GM19238 (cell line): ENCODE measurements at regions not wholly inside any gene's neighbourhood (a gene's known extent, or its start where the extent isn't known, plus 50 kb on each side); places are given as distances from the start of the nearest gene placed in this dataset.
"Not testable (repeated sequence)": the region's sequence is repeated elsewhere in the genome, so short reads cannot be mapped to it uniquely, and the experiment has no call there.

Experiments
- DNase-seq: peaks from one replicate; pipeline ENCODE4 v3.0.0; 2011; ENCODE audit warnings: low spot score; ENCODE audit not compliant: insufficient read length

GRCh38 chr3:75582536-75582935 lies 81.6 kb upstream of the FRG2C start:
- DNase-seq, result not testable (repeated sequence)

GRCh38 chr3:75583116-75583515 lies 81.0 kb upstream of the FRG2C start:
- DNase-seq, result not testable (repeated sequence)

GRCh38 chr3:75587695-75588094 lies 76.4 kb upstream of the FRG2C start:
- DNase-seq, result not testable (repeated sequence)

- DNase-seq, result not testable (repeated sequence)
Measured at GRCh38 chr3:75590382-75590781, 73.7 kb upstream of the FRG2C start.

GRCh38 chr3:75604286-75604934 lies 59.7 kb upstream of the FRG2C start:
- not testable (repeated sequence) for DNase-seq

GRCh38 chr3:75607996-75608395 lies 56.1 kb upstream of the FRG2C start:
- not testable (repeated sequence) for DNase-seq

- DNase-seq, result not testable (repeated sequence)
Measured at GRCh38 chr3:75609598-75609997, 54.5 kb upstream of the FRG2C start.

GRCh38 chr3:75610773-75611172 lies 53.4 kb upstream of the FRG2C start:
- no peak for DNase-seq

- not testable (repeated sequence) for DNase-seq
Measured at GRCh38 chr3:75611724-75612460, 52.2 kb upstream of the FRG2C start.
